Smooth muscle cell (in vitro differentiated cells): ENCODE measurements at regions not wholly inside any gene's neighbourhood (a gene's known extent, or its start where the extent isn't known, plus 50 kb on each side); places are given as distances from the start of the nearest gene placed in this dataset.

Source experiments
- DNase-seq: peaks from one replicate; lab custom pipeline; 2025; ENCODE audit not compliant: unreplicated experiment; lab: John Stamatoyannopoulos, UW
- H2AFZ ChIP-seq: fragments of 200-600 bp; sonication (generic); 2 replicates; pipeline ENCODE4 v1.6.0; 2016; ENCODE audit warnings: antibody characterized with exemption, low read depth, mild to moderate bottlenecking
- H3F3A ChIP-seq: fragments of 200-600 bp; sonication (generic); 2 replicates; pipeline ENCODE4 v1.6.0; 2017; ENCODE audit warnings: antibody characterized with exemption, low read depth
- H3K27ac ChIP-seq: fragments of 200-600 bp; sonication (generic); 2 replicates; pipeline ENCODE4 v1.5.1; 2016; ENCODE audit warnings: low read depth, mild to moderate bottlenecking
- H3K27me3 ChIP-seq: fragments of 200-600 bp; sonication (generic); 2 replicates; pipeline ENCODE4 v1.6.1; 2016; ENCODE audit warnings: low read depth, mild to moderate bottlenecking
- H3K36me3 ChIP-seq: fragments of 200-600 bp; sonication (generic); 2 replicates; pipeline ENCODE4 v1.5.1; 2016; ENCODE audit warnings: low read depth
- H3K4me1 ChIP-seq: fragments of 200-600 bp; sonication (generic); 2 replicates; pipeline ENCODE4 v1.5.1; 2016; ENCODE audit warnings: low read depth
- H3K4me2 ChIP-seq: fragments of 200-600 bp; sonication (generic); 2 replicates; pipeline ENCODE4 v1.6.0; 2016; ENCODE audit warnings: mild to moderate bottlenecking
- H3K4me3 ChIP-seq: fragments of 200-600 bp; sonication (generic); 2 replicates; pipeline ENCODE4 v1.5.1; 2016; ENCODE audit warnings: mild to moderate bottlenecking
- H3K79me2 ChIP-seq: fragments of 200-600 bp; sonication (generic); 2 replicates; pipeline ENCODE4 v1.6.0; 2016; ENCODE audit warnings: low read depth, mild to moderate bottlenecking
- H3K9ac ChIP-seq: fragments of 200-600 bp; sonication (generic); 2 replicates; pipeline ENCODE4 v1.6.0; 2016; ENCODE audit warnings: low read depth
- H3K9me3 ChIP-seq: fragments of 200-600 bp; sonication (generic); replicated peaks from 2 replicates; pipeline ENCODE4 v1.5.1; 2016; ENCODE audit warnings: low read depth
- H4K20me1 ChIP-seq: fragments of 200-600 bp; sonication (generic); 2 replicates; pipeline ENCODE4 v1.6.0; 2016; ENCODE audit warnings: low read depth
- CTCF ChIP-seq: fragments of 200-600 bp; sonication (generic); IDR thresholded peaks from 2 replicates; pipeline ENCODE4 v1.5.1; 2017; ENCODE audit warnings: borderline replicate concordance, mild to moderate bottlenecking, antibody characterized with exemption; ENCODE audit not compliant: insufficient read depth, poor library complexity, severe bottlenecking
- WGBS: methylation state at CpG from one replicate; pipeline ENCODE4 v1.1.7; 2016; ENCODE audit warnings: low lambda C conversion rate; 5-methylcytosine and 5-hydroxymethylcytosine counted together

GRCh38 chr5:130425424-130425823 lies 521.2 kb downstream of the CHSY3 start:
- no peaks in the 10 kb centered on the region for H3F3A ChIP-seq
- H2AFZ ChIP-seq: peak overlapping the region; percentile 9
- DNase-seq: no peak
- H3K79me2 ChIP-seq: no peaks in the 10 kb centered on the region
- H4K20me1 ChIP-seq: no peaks in the 10 kb centered on the region
- no peak overlapping the region for H3K9ac ChIP-seq
- WGBS: 57% methylated on average over 2 of the region's 2 CpGs
- TF ChIP-seq CTCF: no peak
- no peak overlapping the region for H3K4me3 ChIP-seq
- H3K36me3 ChIP-seq: no peaks in the 10 kb centered on the region
- no peak overlapping the region for H3K27ac ChIP-seq
- no peaks in the 10 kb centered on the region for H3K27me3 ChIP-seq
- no peaks in the 10 kb centered on the region for H3K9me3 ChIP-seq
- no peaks in the 10 kb centered on the region for H3K4me1 ChIP-seq
- H3K4me2 ChIP-seq: peak overlapping the region; percentile 33

GRCh38 chr5:130424341-130424740 lies 520.1 kb downstream of the CHSY3 start:
- Histone ChIP-seq H3K9ac (no peak overlapping the region), H3K79me2 (no peaks in the 10 kb centered on the region), H3K27ac (no peak overlapping the region), H3K4me1 (no peaks in the 10 kb centered on the region), H3K9me3 (no peaks in the 10 kb centered on the region), H4K20me1 (no peaks in the 10 kb centered on the region), H2AFZ (peak overlapping the region; percentile 9), H3K36me3 (no peaks in the 10 kb centered on the region), H3K27me3 (no peaks in the 10 kb centered on the region), H3K4me3 (no peak overlapping the region), H3K4me2 (no peak overlapping the region), H3F3A (no peaks in the 10 kb centered on the region)
- no peak for TF ChIP-seq CTCF
- no peak for DNase-seq
- 68% methylated on average over 2 of the region's 2 CpGs for WGBS

- Histone ChIP-seq H4K20me1 (no peaks in the 10 kb centered on the region), H3K9me3 (no peaks in the 10 kb centered on the region), H3K36me3 (no peaks in the 10 kb centered on the region), H3K4me1 (no peaks in the 10 kb centered on the region), H3F3A (no peaks in the 10 kb centered on the region), H3K9ac (no peak overlapping the region), H3K27ac (no peak overlapping the region), H3K4me2 (no peak overlapping the region), H3K4me3 (no peak overlapping the region), H3K79me2 (no peaks in the 10 kb centered on the region), H2AFZ (no peak overlapping the region), H3K27me3 (no peaks in the 10 kb centered on the region)
- DNase-seq: no peak
- no peak for TF ChIP-seq CTCF
- 26% methylated on average over 7 of the region's 7 CpGs for WGBS
Measured at GRCh38 chr5:130402906-130403305, 498.6 kb downstream of the CHSY3 start.

GRCh38 chr5:130400091-130400490 lies 495.8 kb downstream of the CHSY3 start:
- no peak overlapping the region for H3K27ac ChIP-seq
- H4K20me1 ChIP-seq: no peaks in the 10 kb centered on the region
- H3K4me3 ChIP-seq: no peak overlapping the region
- H2AFZ ChIP-seq: no peak overlapping the region
- H3K9me3 ChIP-seq: no peaks in the 10 kb centered on the region
- H3K9ac ChIP-seq: no peak overlapping the region
- H3K36me3 ChIP-seq: no peaks in the 10 kb centered on the region
- no peaks in the 10 kb centered on the region for H3K27me3 ChIP-seq
- no peaks in the 10 kb centered on the region for H3F3A ChIP-seq
- no peak for DNase-seq
- no peak for TF ChIP-seq CTCF
- peak overlapping the region; percentile 5 for H3K4me2 ChIP-seq
- H3K79me2 ChIP-seq: no peaks in the 10 kb centered on the region
- H3K4me1 ChIP-seq: no peaks in the 10 kb centered on the region
